GM13976 (cell line): ENCODE measurements at regions not wholly inside any gene's neighbourhood (a gene's known extent, or its start where the extent isn't known, plus 50 kb on each side); places are given as distances from the start of the nearest gene placed in this dataset.

ENCODE experiments used
- DNase-seq: peaks from one replicate; pipeline ENCODE4 v3.0.0; 2012; ENCODE audit warnings: low spot score
- in situ Hi-C: fragments of 300-500 bp; cut with MboI; formaldehyde crosslinking; loops from one replicate; pipeline ENCODE4 v1.12.0; 2022; ENCODE audit warnings: low sequenced_read_pairs, mixed read lengths, inconsistent platforms; ENCODE audit not compliant: unreplicated experiment
- TF ChIP-seq, protein P1 (sequence below): IDR thresholded peaks from 2 replicates; pipeline ENCODE4 v1.5.1; 2012; ENCODE audit warnings: borderline replicate concordance, mild to moderate bottlenecking; ENCODE audit not compliant: insufficient read depth; ENCODE audit errors: extremely low read depth, missing control alignments, control extremely low read depth

DNA sequence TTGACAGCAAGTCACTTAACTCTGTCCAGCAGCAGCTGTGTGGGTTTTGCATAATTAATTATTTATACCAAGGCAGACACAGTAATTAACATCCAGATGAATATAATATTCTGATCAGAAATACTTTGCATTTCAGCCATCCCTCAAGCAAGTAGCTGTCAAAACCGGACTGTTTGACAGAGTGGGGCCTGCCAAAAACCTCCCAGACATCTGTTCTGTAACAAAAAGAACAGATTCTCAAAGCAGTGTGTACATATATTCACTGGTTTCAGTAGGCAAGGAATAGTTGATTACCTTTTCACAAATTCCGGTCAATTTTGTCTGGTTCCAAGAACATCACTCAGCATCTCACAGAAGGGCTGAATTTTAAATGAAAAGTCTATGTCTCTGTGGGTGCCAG, 291.6 kb downstream of the CMPK2 start:
- TF ChIP-seq, protein P1, sequence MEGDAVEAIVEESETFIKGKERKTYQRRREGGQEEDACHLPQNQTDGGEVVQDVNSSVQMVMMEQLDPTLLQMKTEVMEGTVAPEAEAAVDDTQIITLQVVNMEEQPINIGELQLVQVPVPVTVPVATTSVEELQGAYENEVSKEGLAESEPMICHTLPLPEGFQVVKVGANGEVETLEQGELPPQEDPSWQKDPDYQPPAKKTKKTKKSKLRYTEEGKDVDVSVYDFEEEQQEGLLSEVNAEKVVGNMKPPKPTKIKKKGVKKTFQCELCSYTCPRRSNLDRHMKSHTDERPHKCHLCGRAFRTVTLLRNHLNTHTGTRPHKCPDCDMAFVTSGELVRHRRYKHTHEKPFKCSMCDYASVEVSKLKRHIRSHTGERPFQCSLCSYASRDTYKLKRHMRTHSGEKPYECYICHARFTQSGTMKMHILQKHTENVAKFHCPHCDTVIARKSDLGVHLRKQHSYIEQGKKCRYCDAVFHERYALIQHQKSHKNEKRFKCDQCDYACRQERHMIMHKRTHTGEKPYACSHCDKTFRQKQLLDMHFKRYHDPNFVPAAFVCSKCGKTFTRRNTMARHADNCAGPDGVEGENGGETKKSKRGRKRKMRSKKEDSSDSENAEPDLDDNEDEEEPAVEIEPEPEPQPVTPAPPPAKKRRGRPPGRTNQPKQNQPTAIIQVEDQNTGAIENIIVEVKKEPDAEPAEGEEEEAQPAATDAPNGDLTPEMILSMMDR, result no peak
- no peak for DNase-seq
- in situ Hi-C loops, result no loop called here

DNA sequence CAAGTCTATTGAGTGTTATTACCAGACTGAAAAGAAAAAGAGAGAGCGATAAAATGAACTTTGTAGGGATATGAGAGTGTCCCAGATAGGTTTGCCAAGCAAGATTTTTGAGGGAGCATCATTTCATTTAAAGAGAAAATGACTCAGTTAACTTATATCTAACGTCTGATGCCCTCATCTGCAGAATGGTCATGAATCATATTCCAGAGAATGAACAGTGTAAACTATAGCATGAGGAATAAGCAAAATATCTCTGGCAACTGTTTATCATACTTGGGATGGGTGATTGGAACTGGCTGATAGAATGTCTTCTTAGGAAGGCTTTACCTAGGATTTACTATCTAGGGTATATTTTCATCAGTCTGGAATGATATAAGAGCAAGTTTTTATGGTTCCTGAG, 289.4 kb downstream of the CMPK2 start:
- no peak for DNase-seq
- in situ Hi-C loops, result no loop called here
- TF ChIP-seq, protein P1, result no peak

DNA sequence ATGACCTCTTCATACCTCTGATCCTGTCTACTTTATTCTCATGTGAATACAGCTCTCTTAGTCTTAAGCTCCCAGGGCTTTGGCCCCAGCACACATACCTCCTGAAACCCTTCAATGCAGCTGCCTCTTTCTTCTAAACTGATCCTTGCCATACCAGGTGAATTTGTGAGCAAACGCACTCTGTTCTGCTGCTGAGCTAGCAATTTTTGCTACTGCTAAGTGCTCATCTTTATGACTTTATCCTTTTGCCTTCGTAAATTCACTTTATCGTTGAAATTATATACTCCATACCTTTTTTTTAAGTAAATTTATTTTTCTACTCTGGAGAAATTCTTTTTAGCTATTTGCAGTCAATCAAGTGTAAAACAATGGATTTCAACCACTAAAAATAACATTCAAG, 287.7 kb downstream of the CMPK2 start:
- no peak for DNase-seq
- in situ Hi-C loops, result no loop called here
- TF ChIP-seq, protein P1, result no peak

DNA sequence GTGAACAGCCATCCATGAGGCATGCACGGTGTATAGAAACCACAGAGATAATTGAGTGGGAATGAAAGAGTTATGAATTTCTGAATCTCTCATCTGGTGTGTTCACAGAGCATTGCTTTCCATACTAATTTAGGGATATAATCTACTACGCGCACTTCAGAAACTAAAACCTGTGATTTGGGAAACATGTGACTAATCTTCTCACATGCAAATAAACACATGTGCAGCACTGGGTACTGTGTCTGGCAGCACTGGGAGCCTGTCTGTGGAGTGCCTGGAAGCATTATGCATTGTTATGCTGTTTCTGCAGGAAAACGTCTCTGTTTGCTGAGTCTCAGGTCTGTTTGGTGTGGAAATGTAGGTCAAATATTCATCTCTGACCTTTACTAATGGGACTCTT, 287.3 kb downstream of the CMPK2 start:
- DNase-seq, result no peak
- in situ Hi-C loops, result no loop called here
- TF ChIP-seq, protein P1, result no peak

DNA sequence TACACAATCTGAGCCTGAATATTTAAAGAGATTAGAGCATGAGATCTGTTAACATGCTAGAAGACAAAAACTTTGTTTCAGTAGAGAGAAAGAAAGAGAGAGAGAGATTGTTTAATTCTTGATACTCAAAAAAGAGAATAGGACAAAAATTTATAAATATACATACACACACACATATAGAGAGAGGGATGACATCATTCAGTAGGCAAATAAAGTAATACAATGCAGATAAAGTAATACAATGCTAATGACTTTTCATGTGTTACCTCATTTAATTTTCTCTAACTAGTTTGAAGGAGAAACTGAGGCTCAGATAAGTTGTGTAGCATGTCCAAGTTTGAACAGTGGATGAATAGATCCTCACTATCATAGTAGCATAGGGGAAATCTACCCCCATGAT, 286.4 kb downstream of the CMPK2 start:
- TF ChIP-seq, protein P1, result no peak
- in situ Hi-C loops, result no loop called here
- no peak for DNase-seq

DNA sequence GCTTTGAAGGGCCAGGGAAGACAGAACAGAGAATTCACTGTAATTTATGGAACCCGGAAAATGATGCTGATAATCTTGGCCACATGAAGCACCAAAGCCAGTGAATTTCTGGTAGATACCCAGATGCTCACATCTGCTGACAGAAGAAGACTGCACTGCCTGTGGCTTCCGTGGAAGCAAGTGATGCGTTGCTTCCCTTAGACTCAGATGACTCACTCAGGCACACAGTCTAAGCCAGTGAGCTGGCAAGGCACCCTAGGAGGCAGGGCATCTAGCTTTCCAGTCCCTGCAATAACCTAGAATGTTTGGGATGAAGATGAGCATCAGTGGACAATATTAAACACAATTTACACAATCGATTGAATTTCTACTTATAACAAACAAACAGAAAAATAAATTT, 284.7 kb downstream of the CMPK2 start:
- in situ Hi-C loops, result no loop called here
- DNase-seq, result no peak
- TF ChIP-seq, protein P1, result no peak

DNA sequence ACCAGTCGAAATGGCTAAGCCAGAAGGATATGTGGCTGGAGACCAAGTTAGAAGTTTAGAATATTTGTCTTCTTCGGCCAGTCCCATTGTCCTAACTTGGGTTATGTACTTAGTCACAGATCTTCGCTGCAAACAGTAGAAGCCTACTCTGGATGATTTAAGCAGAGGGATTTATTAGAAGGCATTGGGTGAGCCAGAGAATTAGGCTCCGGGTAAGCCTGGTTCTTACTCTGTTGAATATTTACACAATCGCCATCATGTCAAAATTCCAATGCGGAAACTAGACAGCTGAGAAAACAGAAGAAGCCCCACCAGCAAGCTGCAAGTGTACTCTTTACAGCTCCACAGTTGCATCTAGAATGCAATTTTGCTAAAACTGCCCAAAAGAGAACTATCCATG, 276.6 kb downstream of the CMPK2 start:
- DNase-seq, result no peak
- in situ Hi-C loops, result no loop called here
- TF ChIP-seq, protein P1, result no peak
